ENCODE measurements at regions not wholly inside any gene's neighbourhood (a gene's known extent, or its start where the extent isn't known, plus 50 kb on each side); places are given as distances from the start of the nearest gene placed in this dataset.

DNA sequence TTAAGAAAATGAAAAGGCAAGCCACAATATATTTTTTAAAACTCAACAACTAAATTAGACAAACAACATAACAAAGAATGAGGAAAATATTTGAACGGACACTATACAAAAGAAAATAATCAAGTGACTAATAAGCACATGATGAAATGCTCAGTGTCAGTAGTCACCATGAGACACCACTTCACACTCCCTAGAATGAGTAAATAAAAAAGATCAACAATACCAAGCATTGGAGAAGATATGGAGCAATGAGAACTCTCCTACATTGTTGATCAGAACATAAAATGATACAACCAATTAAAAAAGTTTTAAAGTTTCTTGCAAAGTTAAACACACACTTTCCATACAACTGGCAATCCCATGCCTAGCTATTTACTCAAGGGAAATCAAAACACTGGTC lies 222.2 kb downstream of the C7orf25 start:
- H3K18ac ChIP-seq (ENCODE audit: insufficient read length, low read depth, low read length) = no peak overlapping the region
- no peaks in the 10 kb centered on the region for H3K79me1 ChIP-seq (ENCODE audit: insufficient read depth, low read depth, low read length, poor library complexity, severe bottlenecking)
- no peaks in the 10 kb centered on the region; the same call in 1 of the 2 replicates for H3K27me3 ChIP-seq (ENCODE audit: insufficient read depth, low read length)
- H3K79me2 ChIP-seq (ENCODE audit: insufficient read depth, low read length) = no peaks in the 10 kb centered on the region
- H3K23me2 ChIP-seq (ENCODE audit: insufficient read length, low read depth, low read length, poor library complexity, severe bottlenecking) = no peaks in the 10 kb centered on the region
- H2BK15ac ChIP-seq (ENCODE audit: low read depth, low read length) = no peak overlapping the region
- no peak overlapping the region for H4K8ac ChIP-seq (replicated peaks; ENCODE audit: insufficient read length, low read depth, low read length)
- H2BK5ac ChIP-seq (ENCODE audit: insufficient read length, low read length) = no peak overlapping the region
- H2BK20ac ChIP-seq (ENCODE audit: low read depth, low read length, poor library complexity, severe bottlenecking) = no peak overlapping the region
- H3K56ac ChIP-seq (ENCODE audit: insufficient read length, low read depth, low read length) = no peak overlapping the region
- Mint-ChIP-seq H3K4me3 (no peak overlapping the region), H3K27ac (no peak overlapping the region), H3K27me3 (ENCODE audit: low read depth) (peaks cover 31% of the 10 kb centered on the region), H3K4me1 (peaks cover 47 to 53% of the 10 kb centered on the region in 2 experiments), H3K36me3 (ENCODE audit: insufficient read depth in 1 of 3, low read depth in 3 of 3) (peaks cover 0 to 4% (median 0%) of the 10 kb centered on the region in 3 experiments; a peak in 3 of 7 replicates), H3K9me3 (peaks cover 0 to 2% of the 10 kb centered on the region in 2 experiments; a peak in 2 of 5 replicates)
- H3K9me3 ChIP-seq (ENCODE audit: control insufficient read depth, low read depth, low read length) = no peaks in the 10 kb centered on the region
- TF ChIP-seq, protein P1, sequence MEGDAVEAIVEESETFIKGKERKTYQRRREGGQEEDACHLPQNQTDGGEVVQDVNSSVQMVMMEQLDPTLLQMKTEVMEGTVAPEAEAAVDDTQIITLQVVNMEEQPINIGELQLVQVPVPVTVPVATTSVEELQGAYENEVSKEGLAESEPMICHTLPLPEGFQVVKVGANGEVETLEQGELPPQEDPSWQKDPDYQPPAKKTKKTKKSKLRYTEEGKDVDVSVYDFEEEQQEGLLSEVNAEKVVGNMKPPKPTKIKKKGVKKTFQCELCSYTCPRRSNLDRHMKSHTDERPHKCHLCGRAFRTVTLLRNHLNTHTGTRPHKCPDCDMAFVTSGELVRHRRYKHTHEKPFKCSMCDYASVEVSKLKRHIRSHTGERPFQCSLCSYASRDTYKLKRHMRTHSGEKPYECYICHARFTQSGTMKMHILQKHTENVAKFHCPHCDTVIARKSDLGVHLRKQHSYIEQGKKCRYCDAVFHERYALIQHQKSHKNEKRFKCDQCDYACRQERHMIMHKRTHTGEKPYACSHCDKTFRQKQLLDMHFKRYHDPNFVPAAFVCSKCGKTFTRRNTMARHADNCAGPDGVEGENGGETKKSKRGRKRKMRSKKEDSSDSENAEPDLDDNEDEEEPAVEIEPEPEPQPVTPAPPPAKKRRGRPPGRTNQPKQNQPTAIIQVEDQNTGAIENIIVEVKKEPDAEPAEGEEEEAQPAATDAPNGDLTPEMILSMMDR (conservative IDR thresholded peaks at IDR 0.05) = no peak
- no peak overlapping the region for H3K23ac ChIP-seq (ENCODE audit: insufficient read length, low read depth, low read length)
- no peak overlapping the region for H3K14ac ChIP-seq (ENCODE audit: insufficient read depth, low read length)
- no peak overlapping the region for H3K4me2 ChIP-seq (ENCODE audit: insufficient read depth, insufficient read length, low read length)
- no peak overlapping the region for H2BK120ac ChIP-seq (ENCODE audit: low read depth, low read length, poor library complexity, severe bottlenecking)
- no peak overlapping the region for H4K5ac ChIP-seq (ENCODE audit: insufficient read length, low read depth, low read length)
- no peak overlapping the region for H3T11ph ChIP-seq (ENCODE audit: low read length)
- no peak overlapping the region for H4K91ac ChIP-seq (ENCODE audit: insufficient read length, low read depth, low read length)
- no peak for DNase-seq
- no peak overlapping the region for H3K27ac ChIP-seq (ENCODE audit: insufficient read length, low read depth, low read length)
- H2AFZ ChIP-seq (ENCODE audit: low read length) = no peak overlapping the region
- no peak overlapping the region for H3K9ac ChIP-seq (ENCODE audit: extremely low read depth, insufficient read length, low read length)
- no peak overlapping the region for H2BK12ac ChIP-seq (ENCODE audit: insufficient read length, low read depth, low read length)
- H2AK5ac ChIP-seq (ENCODE audit: insufficient read length, low read length) = no peak overlapping the region
- peaks cover 15% of the 10 kb centered on the region; the same call in 1 of the 2 replicates for H3K4me1 ChIP-seq (ENCODE audit: insufficient read depth, low read length)
- no peaks in the 10 kb centered on the region for H4K20me1 ChIP-seq (ENCODE audit: control insufficient read depth, insufficient read depth, insufficient read length)
- H3K4ac ChIP-seq (ENCODE audit: low read depth, low read length) = no peak overlapping the region
- WGBS (ENCODE audit: extremely low coverage, insufficient read length, low lambda C conversion rate) = no CpG with 5 or more reads among the region's 1 CpG
